ENCODE measurements at regions not wholly inside any gene's neighbourhood (a gene's known extent, or its start where the extent isn't known, plus 50 kb on each side); places are given as distances from the start of the nearest gene placed in this dataset.

GRCh38 chr18:25534401-25534800 lies 182.4 kb upstream of the ZNF521 start:
- no peak for TF ChIP-seq POLR2AphosphoS5 (IDR thresholded peaks at IDR 0.05; ENCODE audit: insufficient read depth, low read depth, low read length)
- no peak for TF ChIP-seq EZH2 (IDR thresholded peaks at IDR 0.05; ENCODE audit: borderline replicate concordance, low read depth, low read length, severe bottlenecking)
- TF ChIP-seq MYC (IDR thresholded peaks at IDR 0.05; ENCODE audit: low read depth, low read length) = no peak
